ENCODE measurements at regions not wholly inside any gene's neighbourhood (a gene's known extent, or its start where the extent isn't known, plus 50 kb on each side); places are given as distances from the start of the nearest gene placed in this dataset.

- no peak for DNase-seq (ENCODE audit: low read depth)
- no peak overlapping the region for H3K4me3 ChIP-seq (ENCODE audit: low read depth, low read length)
- TF ChIP-seq, protein P1, sequence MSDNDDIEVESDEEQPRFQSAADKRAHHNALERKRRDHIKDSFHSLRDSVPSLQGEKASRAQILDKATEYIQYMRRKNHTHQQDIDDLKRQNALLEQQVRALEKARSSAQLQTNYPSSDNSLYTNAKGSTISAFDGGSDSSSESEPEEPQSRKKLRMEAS (IDR thresholded peaks at IDR 0.05; ENCODE audit: low read depth, low read length) = no peak
- TF ChIP-seq POLR2A (IDR thresholded peaks at IDR 0.05; ENCODE audit: extremely low read depth, insufficient read length) (no peak), MYC (IDR thresholded peaks at IDR 0.05; ENCODE audit: low read depth, low read length) (no peak)
- TF ChIP-seq, protein P2, sequence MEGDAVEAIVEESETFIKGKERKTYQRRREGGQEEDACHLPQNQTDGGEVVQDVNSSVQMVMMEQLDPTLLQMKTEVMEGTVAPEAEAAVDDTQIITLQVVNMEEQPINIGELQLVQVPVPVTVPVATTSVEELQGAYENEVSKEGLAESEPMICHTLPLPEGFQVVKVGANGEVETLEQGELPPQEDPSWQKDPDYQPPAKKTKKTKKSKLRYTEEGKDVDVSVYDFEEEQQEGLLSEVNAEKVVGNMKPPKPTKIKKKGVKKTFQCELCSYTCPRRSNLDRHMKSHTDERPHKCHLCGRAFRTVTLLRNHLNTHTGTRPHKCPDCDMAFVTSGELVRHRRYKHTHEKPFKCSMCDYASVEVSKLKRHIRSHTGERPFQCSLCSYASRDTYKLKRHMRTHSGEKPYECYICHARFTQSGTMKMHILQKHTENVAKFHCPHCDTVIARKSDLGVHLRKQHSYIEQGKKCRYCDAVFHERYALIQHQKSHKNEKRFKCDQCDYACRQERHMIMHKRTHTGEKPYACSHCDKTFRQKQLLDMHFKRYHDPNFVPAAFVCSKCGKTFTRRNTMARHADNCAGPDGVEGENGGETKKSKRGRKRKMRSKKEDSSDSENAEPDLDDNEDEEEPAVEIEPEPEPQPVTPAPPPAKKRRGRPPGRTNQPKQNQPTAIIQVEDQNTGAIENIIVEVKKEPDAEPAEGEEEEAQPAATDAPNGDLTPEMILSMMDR (IDR thresholded peaks at IDR 0.05; ENCODE audit: low read depth, low read length) = no peak
Measured at GRCh38 chr21:29233611-29234540, 64.8 kb upstream of the BACH1 start.

- TF ChIP-seq POLR2A (IDR thresholded peaks at IDR 0.05; ENCODE audit: extremely low read depth, insufficient read length) (no peak), MYC (IDR thresholded peaks at IDR 0.05; ENCODE audit: low read depth, low read length) (no peak)
- TF ChIP-seq, protein P1 (IDR thresholded peaks at IDR 0.05; ENCODE audit: low read depth, low read length) = no peak
- TF ChIP-seq, protein P2 (IDR thresholded peaks at IDR 0.05; ENCODE audit: low read depth, low read length) = no peak
- DNase-seq (ENCODE audit: low read depth) = no peak
- no peak overlapping the region for H3K4me3 ChIP-seq (ENCODE audit: low read depth, low read length)
Measured at GRCh38 chr21:29235714-29236197, 63.0 kb upstream of the BACH1 start.

- DNase-seq (ENCODE audit: low read depth) = no peak
- no peak overlapping the region for H3K4me3 ChIP-seq (ENCODE audit: low read depth, low read length)
- TF ChIP-seq MYC (IDR thresholded peaks at IDR 0.05; ENCODE audit: low read depth, low read length) (no peak), POLR2A (IDR thresholded peaks at IDR 0.05; ENCODE audit: extremely low read depth, insufficient read length) (no peak)
- TF ChIP-seq, protein P2 (IDR thresholded peaks at IDR 0.05; ENCODE audit: low read depth, low read length) = no peak
- TF ChIP-seq, protein P1 (IDR thresholded peaks at IDR 0.05; ENCODE audit: low read depth, low read length) = no peak
Measured at GRCh38 chr21:29236201-29236600, 62.5 kb upstream of the BACH1 start.

- no peak overlapping the region for H3K4me3 ChIP-seq (ENCODE audit: low read depth, low read length)
- TF ChIP-seq POLR2A (IDR thresholded peaks at IDR 0.05; ENCODE audit: extremely low read depth, insufficient read length) (no peak), MYC (IDR thresholded peaks at IDR 0.05; ENCODE audit: low read depth, low read length) (no peak)
- TF ChIP-seq, protein P1 (IDR thresholded peaks at IDR 0.05; ENCODE audit: low read depth, low read length) = no peak
- TF ChIP-seq, protein P2 (IDR thresholded peaks at IDR 0.05; ENCODE audit: low read depth, low read length) = no peak
- DNase-seq (ENCODE audit: low read depth) = no peak
Measured at GRCh38 chr21:29237110-29238052, 61.3 kb upstream of the BACH1 start.
